Neural progenitor cell (in vitro differentiated cells): ENCODE measurements at regions not wholly inside any gene's neighbourhood (a gene's known extent, or its start where the extent isn't known, plus 50 kb on each side); places are given as distances from the start of the nearest gene placed in this dataset.

Experiments
- DNase-seq: peaks from one replicate; pipeline ENCODE4 v3.0.0-alpha.2; 2016; ENCODE audit warnings: low spot score
- H2AFZ ChIP-seq: fragments of 200-600 bp; sonication (generic); replicated peaks from 2 replicates; pipeline ENCODE4 v1.6.1; 2016; ENCODE audit warnings: antibody characterized with exemption
- H3F3A ChIP-seq: fragments of 200-600 bp; sonication (generic); 2 replicates; pipeline ENCODE4 v1.6.1; 2016; ENCODE audit warnings: antibody characterized with exemption, low read depth
- H3K27ac ChIP-seq: fragments of 200-600 bp; sonication (generic); 2 replicates; pipeline ENCODE4 v1.5.1; 2016; ENCODE audit warnings: mild to moderate bottlenecking
- H3K27me3 ChIP-seq: fragments of 200-600 bp; sonication (generic); 2 replicates; pipeline ENCODE4 v1.6.1; 2016; ENCODE audit warnings: mild to moderate bottlenecking, moderate library complexity
- H3K36me3 ChIP-seq: fragments of 200-600 bp; sonication (generic); 2 replicates; pipeline ENCODE4 v1.5.1; 2016
- H3K4me1 ChIP-seq: fragments of 200-600 bp; sonication (generic); 2 replicates; pipeline ENCODE4 v1.6.1; 2016; ENCODE audit warnings: mixed run types
- H3K4me2 ChIP-seq: fragments of 200-600 bp; sonication (generic); 2 replicates; pipeline ENCODE4 v1.6.1; 2016
- H3K4me3 ChIP-seq: fragments of 200-600 bp; sonication (generic); 2 replicates; pipeline ENCODE4 v1.5.1; 2016
- H3K79me2 ChIP-seq: fragments of 200-600 bp; sonication (generic); 2 replicates; pipeline ENCODE4 v1.6.1; 2016; ENCODE audit warnings: low read depth
- H3K9ac ChIP-seq: fragments of 200-600 bp; sonication (generic); 2 replicates; pipeline ENCODE4 v1.6.1; 2016
- H3K9me3 ChIP-seq: fragments of 200-600 bp; sonication (generic); 2 replicates; pipeline ENCODE4 v1.5.1; 2016; ENCODE audit warnings: low read depth
- H4K20me1 ChIP-seq: fragments of 200-600 bp; sonication (generic); 2 replicates; pipeline ENCODE4 v1.6.1; 2016; ENCODE audit warnings: low read depth
- H3K27ac Mint-ChIP-seq: 3 replicates; pipeline ENCODE4 v1.8.0; 2021; ENCODE audit warnings: mixed read lengths
- H3K27me3 Mint-ChIP-seq: 2 replicates; pipeline ENCODE4 v1.8.0; 2022; ENCODE audit warnings: low read depth, mild to moderate bottlenecking, inconsistent platforms, moderate library complexity, mixed read lengths; ENCODE audit not compliant: insufficient read depth
- H3K36me3 Mint-ChIP-seq: 3 replicates; pipeline ENCODE4 v1.8.0; 2021; ENCODE audit warnings: mixed read lengths
- H3K4me1 Mint-ChIP-seq: 3 replicates; pipeline ENCODE4 v1.8.0; 2021; ENCODE audit warnings: mixed read lengths
- H3K4me3 Mint-ChIP-seq: 3 replicates; pipeline ENCODE4 v1.8.0; 2021; ENCODE audit warnings: mild to moderate bottlenecking, moderate library complexity, mixed read lengths
- H3K9me3 Mint-ChIP-seq: 3 replicates; pipeline ENCODE4 v1.8.0; 2020; ENCODE audit warnings: mixed read lengths
- CTCF ChIP-seq: fragments of 200-600 bp; sonication (generic); IDR thresholded peaks from 2 replicates; pipeline ENCODE4 v1.5.1; 2017; ENCODE audit warnings: antibody characterized with exemption, mild to moderate bottlenecking
- EZH2 ChIP-seq: fragments of 200-600 bp; sonication (generic); IDR thresholded peaks from 2 replicates; pipeline ENCODE4 v1.6.1; 2017; ENCODE audit warnings: antibody characterized with exemption, mild to moderate bottlenecking, moderate library complexity
- EZH2phosphoT487 ChIP-seq: fragments of 200-600 bp; sonication (generic); IDR thresholded peaks from 2 replicates; pipeline ENCODE4 v1.6.1; 2017; ENCODE audit warnings: antibody characterized with exemption

GRCh38 chr14:71408362-71409030 is 501.2 kb downstream of the PCNX1 start:
- no peak overlapping the region for H3K9ac ChIP-seq
- H3K27ac ChIP-seq = peak overlapping the region; percentile 68
- no peak overlapping the region for H3K4me3 ChIP-seq
- H3K36me3 ChIP-seq = no peaks in the 10 kb centered on the region
- TF ChIP-seq EZH2phosphoT487 = no peak
- no peak for TF ChIP-seq EZH2
- TF ChIP-seq CTCF = no peak
- H3F3A ChIP-seq = peaks cover 13% of the 10 kb centered on the region
- Mint-ChIP-seq H3K4me1 (no peaks in the 10 kb centered on the region), H3K27me3 (no peaks in the 10 kb centered on the region), H3K36me3 (peaks cover 21% of the 10 kb centered on the region), H3K27ac (no peak overlapping the region), H3K9me3 (peaks cover 7% of the 10 kb centered on the region), H3K4me3 (no peak overlapping the region)
- H3K79me2 ChIP-seq = peaks cover 70% of the 10 kb centered on the region
- H3K27me3 ChIP-seq = no peaks in the 10 kb centered on the region
- peak overlapping the region; percentile 28 for H3K4me2 ChIP-seq
- no peaks in the 10 kb centered on the region for H3K9me3 ChIP-seq
- H3K4me1 ChIP-seq = peaks cover 12% of the 10 kb centered on the region
- no peak overlapping the region for H2AFZ ChIP-seq
- peak; percentile 27 for DNase-seq
- no peaks in the 10 kb centered on the region for H4K20me1 ChIP-seq

- Histone ChIP-seq H2AFZ (no peak overlapping the region), H3K27ac (no peak overlapping the region), H4K20me1 (no peaks in the 10 kb centered on the region), H3K9ac (no peak overlapping the region), H3K9me3 (no peaks in the 10 kb centered on the region), H3F3A (peaks cover 13% of the 10 kb centered on the region), H3K79me2 (peaks cover 71% of the 10 kb centered on the region), H3K4me3 (no peak overlapping the region), H3K36me3 (no peaks in the 10 kb centered on the region), H3K4me2 (no peak overlapping the region), H3K27me3 (no peaks in the 10 kb centered on the region), H3K4me1 (peaks cover 12% of the 10 kb centered on the region)
- no peak for DNase-seq
- H3K4me1 Mint-ChIP-seq = no peaks in the 10 kb centered on the region
- no peak for TF ChIP-seq EZH2phosphoT487
- no peak for TF ChIP-seq EZH2
- TF ChIP-seq CTCF = no peak
- no peak overlapping the region for H3K27ac Mint-ChIP-seq
- H3K36me3 Mint-ChIP-seq = peaks cover 18% of the 10 kb centered on the region
- peaks cover 7% of the 10 kb centered on the region for H3K9me3 Mint-ChIP-seq
- H3K27me3 Mint-ChIP-seq = no peaks in the 10 kb centered on the region
- no peak overlapping the region for H3K4me3 Mint-ChIP-seq
Observed at GRCh38 chr14:71410578-71411284, 503.5 kb downstream of the PCNX1 start.

- Histone ChIP-seq H3K4me3 (no peak overlapping the region), H4K20me1 (no peaks in the 10 kb centered on the region), H3K9me3 (no peaks in the 10 kb centered on the region), H3K27ac (no peak overlapping the region), H3K4me2 (no peak overlapping the region), H3K36me3 (no peaks in the 10 kb centered on the region), H3K79me2 (peaks cover 66% of the 10 kb centered on the region), H3K9ac (no peak overlapping the region), H2AFZ (no peak overlapping the region), H3F3A (peaks cover 13% of the 10 kb centered on the region), H3K4me1 (peaks cover 12% of the 10 kb centered on the region), H3K27me3 (no peaks in the 10 kb centered on the region)
- DNase-seq = no peak
- peaks cover 14% of the 10 kb centered on the region for H3K36me3 Mint-ChIP-seq
- TF ChIP-seq CTCF (no peak), EZH2phosphoT487 (no peak), EZH2 (no peak)
- no peak overlapping the region for H3K4me3 Mint-ChIP-seq
- peaks cover 4% of the 10 kb centered on the region for H3K9me3 Mint-ChIP-seq
- H3K27ac Mint-ChIP-seq = no peak overlapping the region
- no peaks in the 10 kb centered on the region for H3K27me3 Mint-ChIP-seq
- H3K4me1 Mint-ChIP-seq = no peaks in the 10 kb centered on the region
Observed at GRCh38 chr14:71411285-71411595, 504.0 kb downstream of the PCNX1 start.
